GM21825 (cell line): ENCODE measurements at regions not wholly inside any gene's neighbourhood (a gene's known extent, or its start where the extent isn't known, plus 50 kb on each side); places are given as distances from the start of the nearest gene placed in this dataset.
"Not testable (repeated sequence)": the region's sequence is repeated elsewhere in the genome, so short reads cannot be mapped to it uniquely, and the experiment has no call there.

ENCODE experiments used
- ATAC-seq: cut with Tn5 transposase; IDR thresholded peaks from one replicate; pipeline ENCODE4 v1.9.1; 2021; ENCODE audit warnings: mild to moderate bottlenecking, moderate library complexity; ENCODE audit not compliant: unreplicated experiment

DNA sequence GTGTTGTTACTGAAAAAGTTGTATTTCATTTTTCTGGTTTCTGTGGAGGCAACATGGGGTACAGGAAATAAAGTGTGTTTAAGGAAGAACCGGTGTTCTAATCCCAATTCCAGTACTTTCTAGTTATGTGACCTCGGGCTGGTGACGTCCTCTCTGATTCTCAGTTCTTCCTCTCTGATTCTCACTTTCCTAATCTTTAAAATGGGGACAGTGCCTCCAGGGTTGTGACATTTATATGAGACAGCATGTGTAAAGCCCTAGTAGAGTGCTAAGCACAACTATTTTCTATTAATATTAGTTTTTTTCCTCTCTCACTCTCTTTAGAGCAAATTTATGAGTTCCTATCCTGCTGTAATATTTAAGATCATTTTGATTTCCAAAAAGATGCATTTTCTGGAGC, 50.9 kb upstream of the PTPDC1 start:
- ATAC-seq, result no peak

DNA sequence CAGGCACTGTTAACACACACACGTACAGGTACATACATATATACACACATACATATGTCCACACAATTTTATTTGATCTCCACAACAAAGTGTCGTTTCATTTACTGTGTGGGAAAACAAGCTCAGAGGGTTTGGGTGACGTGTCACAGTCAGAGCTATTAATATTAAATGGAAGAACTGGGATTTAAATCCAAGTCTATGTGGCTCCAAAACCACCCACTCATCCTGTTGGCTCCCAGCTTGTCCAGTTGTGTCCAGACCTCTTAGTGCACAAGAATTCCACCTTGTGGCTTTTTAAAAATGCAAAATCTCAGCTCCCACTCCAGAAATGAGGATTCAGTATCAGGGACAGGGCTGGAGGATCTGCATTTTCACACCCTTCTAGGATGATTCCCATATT, 52.3 kb upstream of the PTPDC1 start:
- no peak for ATAC-seq

DNA sequence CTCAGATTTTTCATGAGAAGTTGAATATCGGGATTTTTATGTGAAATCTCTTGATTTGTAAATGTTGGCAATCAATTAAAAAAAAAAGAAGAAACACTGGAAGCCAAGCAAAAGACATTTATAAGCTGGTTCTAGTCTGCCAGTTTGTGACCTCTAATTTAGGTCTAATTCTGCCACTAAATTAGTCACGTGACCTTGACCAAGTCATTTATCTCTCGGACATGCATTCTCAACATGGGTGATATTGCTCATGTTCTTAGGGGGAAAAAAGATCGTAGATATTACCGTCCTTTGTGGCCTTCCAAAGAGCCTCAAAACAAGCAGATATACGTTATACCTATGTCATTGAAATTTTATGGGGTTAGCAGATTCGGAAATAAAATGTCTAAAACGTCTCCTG, 52.9 kb upstream of the PTPDC1 start:
- ATAC-seq, result no peak

DNA sequence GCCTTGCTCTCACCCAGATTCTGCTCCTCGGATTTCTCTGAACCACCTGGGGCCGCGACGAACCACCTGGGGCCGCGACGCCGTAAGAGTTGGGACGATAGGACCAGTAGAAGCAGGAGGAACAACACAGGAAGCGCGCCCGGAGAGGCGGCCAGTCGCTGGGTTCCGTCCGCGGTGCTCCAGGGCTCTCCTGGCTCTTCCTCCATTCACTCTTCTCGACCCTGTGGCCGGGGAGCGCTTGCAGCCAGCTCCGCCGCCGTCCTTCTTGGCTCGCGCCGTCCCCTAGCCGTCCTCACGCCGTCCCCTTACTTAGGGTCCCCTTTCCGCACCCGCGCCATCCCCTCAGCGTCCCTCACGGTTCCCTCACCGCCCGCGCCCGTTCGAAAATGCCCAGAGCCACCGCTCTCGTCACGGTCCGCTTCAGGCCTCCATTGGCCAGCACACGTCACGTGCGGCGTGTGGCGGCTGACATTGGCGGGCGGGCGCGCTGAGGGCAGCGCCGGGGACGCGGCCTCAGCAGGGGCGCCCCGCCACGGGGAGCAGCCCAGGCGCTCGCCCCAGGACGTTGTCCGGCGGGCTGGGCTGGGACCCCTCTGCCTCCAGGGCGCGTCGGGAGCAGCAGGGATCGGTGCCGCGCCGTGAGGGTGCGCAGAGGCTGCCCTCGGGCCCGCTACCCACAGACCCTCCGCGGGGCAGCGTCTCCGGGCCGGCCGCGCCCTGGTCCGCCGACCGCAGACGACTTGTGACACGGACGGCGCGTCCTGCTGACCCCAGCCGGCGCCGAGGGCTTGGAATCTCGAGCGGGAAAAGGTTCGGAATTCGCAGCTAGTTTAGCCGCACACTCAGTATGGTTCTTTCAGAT, 53.7 kb upstream of the PTPDC1 start:
- peak; percentile 99 for ATAC-seq

DNA sequence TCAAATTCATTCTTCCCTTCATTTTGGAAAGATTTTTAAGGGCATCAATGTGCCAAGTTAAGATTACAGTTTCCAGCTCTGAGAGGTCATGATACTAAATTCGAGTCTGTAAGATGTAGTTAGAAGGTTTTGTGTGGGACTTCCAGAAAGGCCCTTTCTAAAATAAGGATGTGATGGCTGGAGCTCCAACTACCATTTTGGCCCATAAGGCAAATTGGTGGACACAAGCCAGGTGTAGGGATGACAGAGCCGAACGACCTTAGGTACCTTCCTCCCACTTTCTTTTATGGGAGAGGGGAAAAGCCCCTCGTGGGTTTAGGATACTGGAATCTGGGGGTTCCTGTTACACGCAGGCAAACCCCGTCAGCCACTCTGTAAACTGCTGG, 54.3 kb upstream of the PTPDC1 start:
- no peak for ATAC-seq

DNA sequence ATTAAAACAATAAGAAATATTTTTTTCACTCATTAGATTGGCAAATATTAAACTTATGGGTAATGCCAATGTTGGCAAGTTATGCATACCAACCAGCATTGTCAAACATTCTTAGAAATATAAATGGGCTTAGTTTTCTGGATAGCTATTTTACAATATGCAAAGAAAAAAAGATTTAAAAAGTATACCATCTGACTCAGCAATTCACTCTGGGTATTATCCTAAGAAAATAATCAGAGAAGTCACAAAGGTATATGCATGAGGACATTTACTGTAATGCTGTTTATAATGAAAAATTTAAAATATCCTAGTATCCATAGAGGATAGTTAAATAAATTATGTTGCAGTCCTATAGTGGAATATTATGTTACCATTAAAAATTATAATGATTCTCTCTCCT, 57.4 kb upstream of the PTPDC1 start:
- no peak for ATAC-seq

DNA sequence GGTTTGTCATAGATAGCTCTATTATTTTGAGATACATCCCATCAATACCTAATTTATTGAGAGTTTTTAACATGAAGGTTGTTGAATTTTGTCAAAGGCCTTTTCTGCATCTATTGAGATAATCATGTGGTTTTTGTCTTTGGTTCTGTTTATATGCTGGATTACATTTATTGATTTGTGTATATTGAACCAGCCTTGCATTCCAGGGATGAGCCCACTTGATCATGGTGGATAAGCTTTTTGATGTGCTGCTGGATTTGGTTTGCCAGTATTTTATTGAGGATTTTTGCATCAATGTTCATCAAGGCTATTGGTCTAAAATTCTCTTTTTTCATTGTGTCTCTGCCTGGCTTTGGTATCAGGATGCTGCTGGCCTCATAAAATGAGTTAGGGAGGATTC, 61.8 kb upstream of the PTPDC1 start:
- ATAC-seq, result not testable (repeated sequence)

DNA sequence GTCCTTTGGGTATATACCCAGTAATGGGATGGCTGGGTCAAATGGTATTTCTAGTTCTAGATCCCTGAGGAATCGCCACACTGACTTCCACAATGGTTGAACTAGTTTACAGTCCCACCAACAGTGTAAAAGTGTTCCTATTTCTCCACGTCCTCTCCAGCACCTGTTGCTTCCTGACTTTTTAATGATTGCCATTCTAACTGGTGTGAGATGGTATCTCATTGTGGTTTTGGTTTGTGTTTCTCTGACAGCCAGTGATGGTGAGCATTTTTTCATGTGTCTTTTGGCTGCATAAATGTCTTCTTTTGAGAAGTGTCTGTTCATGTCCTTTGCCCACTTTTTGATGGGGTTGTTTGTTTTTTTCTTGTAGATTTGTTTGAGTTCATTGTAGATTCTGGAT, 63.4 kb upstream of the PTPDC1 start:
- ATAC-seq, result not testable (repeated sequence)

DNA sequence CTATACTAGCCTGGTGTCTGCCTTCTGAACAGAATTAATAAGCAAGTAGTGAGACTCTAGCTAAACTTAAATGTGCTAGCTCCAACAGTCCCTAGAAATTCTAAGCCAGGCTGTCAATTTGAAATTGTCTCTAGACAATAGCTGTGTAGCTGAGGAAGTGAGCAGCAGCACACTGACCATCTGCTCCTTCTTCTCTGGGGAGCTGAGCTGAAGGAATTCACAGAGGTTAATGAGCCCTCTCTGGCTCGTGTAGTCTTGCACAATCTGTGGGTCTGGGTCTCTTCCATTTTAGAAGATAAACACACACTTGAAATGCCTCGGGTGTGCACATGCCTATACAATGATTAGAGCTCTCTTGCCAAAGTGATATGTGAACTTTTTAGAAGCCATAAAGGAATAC, 63.5 kb upstream of the BARX1 start:
- no peak for ATAC-seq

DNA sequence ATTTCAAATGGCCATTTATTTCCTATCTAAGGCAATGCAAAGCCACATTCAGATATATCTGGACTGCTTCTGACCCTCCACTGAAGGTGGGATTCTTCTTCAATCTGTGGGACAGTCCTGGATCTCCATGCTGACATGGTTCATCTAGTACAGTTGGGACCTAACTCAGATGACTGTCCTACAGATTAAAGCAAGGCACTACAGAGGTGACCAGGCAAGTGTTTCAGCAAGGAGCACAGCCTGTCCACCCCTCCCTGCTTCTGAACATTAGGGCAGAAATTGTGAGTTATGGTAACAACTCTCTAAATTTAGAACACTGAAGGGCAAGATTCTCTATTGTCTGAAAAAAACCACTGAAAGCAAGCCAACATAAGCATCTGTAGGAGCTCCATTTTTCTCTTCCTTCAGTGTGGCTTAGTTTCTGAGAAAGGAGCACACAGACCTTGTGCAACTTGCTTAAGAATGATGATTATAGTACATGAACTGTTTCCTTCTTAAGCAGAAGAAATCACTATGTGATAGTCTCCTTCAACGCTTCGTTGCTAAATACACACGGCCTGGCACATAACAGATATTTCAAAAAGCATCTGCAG, 62.9 kb upstream of the BARX1 start:
- ATAC-seq, result no peak

DNA sequence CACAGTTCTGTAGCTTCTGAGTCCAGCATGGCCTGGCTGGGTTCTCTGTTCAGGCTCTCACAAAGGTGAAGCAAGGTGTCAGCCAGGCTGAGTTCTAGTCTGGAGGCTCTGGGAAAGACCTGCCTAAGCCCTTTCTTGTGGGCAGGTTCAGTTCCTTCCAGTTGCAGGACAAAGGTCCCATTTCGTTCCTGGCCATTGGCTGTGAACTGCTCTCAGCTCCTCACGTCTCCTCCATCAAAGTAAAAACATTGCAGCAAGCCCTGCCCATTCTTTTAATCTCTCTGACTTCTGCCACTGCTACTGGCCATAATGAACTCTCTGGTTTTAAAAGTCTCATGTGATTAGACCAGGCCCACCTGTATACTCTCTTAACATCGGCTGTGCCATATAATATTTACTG, 61.6 kb upstream of the BARX1 start:
- ATAC-seq, result no peak

DNA sequence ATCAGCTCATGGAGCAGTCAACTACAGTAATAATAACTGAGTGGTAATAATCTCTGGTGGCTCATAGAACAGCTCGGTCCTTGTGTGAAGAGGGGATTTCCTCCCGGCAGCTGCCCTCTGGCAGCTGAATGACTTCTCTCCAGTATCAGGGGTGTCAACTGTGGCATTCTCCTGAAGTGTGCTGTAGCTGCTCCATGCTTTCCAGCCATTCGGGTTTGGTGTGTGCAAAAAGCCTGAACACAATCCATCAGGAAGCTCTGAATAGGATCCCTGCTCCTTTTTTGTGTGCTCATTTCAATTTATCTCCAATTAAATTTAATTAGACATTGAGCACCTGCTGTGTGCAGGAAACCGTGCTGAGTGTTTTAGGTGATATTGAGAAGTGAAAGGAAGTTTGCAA, 59.8 kb upstream of the BARX1 start:
- no peak for ATAC-seq

DNA sequence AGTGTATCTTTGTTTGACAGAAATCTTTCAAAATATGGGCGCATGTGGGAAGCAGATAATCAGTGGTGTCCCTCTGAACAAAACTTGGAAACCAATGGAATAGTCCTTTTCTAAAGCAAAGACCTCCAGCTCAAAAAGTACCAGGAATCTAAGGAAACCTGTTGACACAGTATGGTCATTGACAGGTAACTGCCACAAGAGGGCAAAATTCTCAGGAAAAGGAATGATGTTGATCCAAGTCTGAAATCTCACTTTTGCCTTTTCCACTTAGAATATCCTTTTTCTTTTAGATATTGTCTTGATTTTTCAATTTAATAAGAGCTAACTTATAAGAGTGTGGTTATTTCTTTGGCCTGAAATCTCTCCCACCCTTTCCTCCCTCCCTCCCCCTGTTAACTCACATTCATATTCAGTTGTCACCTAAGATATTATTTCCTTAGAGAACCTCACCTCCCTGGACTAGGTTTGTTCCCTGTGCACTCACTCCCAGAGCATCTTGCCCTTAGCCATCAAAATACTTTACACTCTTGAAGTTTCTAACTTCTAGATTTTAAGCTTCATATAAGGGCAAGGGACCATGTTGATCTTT, 59.0 kb upstream of the BARX1 start:
- no peak for ATAC-seq

DNA sequence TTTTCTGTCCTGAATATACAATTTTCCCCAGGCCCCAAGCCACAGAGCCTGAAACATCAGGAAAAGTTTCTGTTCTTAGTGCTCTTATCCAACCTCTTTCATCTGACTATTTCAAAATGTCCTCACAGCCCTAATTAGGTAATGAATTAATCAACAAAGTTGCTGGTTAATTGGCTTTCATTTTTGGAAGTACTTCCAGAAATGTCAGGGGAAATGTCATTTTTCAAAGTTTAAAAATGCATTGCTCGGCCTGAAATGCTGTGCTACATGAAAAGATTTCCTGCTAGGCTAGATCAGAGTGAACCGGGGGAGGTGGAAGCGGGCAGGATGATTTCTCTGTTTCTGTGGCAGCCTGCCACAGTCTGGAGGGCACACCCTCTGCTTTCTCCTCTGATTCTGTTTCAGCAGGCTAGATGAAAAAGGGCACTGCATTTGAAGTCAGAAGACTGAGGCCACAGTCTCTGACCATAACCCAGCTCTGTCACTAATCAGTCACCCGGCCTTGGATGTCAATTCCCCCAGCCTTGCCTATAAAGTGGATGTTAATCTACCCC, 55.9 kb upstream of the BARX1 start:
- no peak for ATAC-seq

DNA sequence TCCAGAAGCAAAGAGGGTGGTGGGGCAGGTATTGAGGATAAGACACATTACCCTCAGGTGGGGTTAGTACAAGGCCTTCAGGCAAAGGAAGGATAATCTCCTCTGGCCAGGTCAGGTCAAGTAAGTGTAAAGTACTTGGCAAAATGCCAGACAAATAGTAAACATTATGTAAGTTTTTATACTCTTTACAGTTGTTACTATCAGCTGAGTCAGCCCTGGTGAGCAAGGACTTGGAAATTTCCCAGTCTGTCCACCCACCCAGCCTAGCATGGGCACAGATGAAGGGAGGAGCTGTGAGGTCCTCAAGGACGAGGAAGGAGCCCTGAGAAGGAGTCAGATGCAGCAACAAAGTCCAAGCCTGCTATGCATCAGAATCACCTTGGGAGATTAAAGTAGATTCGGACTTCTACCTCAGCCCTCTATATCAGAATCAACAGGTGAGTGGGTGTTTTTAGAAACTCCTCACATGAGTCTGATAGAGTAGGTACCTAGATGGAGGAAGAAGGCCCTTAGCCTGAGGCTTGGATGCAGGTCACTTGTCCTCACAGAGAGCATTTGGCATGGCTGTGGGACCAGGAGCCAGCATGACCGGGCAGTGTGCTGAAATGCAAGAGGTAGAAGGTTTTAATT, 50.2 kb upstream of the BARX1 start:
- no peak for ATAC-seq
